ENCODE measurements at regions not wholly inside any gene's neighbourhood (a gene's known extent, or its start where the extent isn't known, plus 50 kb on each side); places are given as distances from the start of the nearest gene placed in this dataset.
"Not testable (repeated sequence)": the region's sequence is repeated elsewhere in the genome, so short reads cannot be mapped to it uniquely, and the experiment has no call there.

DNA sequence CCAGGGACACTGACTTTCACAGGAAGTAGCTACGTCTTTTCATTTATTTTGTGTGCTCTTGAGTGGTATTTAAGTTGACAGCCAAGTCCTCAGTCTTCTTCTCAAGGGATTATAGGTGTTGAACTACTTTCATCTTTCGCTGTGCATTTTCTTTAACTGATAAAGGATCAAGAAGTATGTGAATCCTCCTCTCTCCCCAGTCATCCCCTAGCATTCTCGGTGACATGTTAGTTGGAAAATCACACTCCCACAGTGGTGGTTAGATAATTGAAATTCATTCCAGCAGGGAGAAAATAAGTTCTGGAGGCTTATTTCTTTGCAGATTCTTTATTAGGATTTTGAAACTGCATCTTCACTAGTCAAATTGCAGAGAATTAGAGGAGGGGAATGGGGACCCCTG is 569.4 kb downstream of the MEI4 start:
- no peak for FAIRE-seq
- DNase-seq (ENCODE audit: low read depth) = no peak
- no peaks in the 10 kb centered on the region for H3K27me3 ChIP-seq (ENCODE audit: control insufficient read depth, insufficient read depth, low read length)
- H3K36me3 ChIP-seq (ENCODE audit: control insufficient read depth, insufficient read depth, low read length) = no peaks in the 10 kb centered on the region
- no peak overlapping the region for H3K4me3 ChIP-seq (ENCODE audit: low read depth, low read length)
- TF ChIP-seq, protein P1, sequence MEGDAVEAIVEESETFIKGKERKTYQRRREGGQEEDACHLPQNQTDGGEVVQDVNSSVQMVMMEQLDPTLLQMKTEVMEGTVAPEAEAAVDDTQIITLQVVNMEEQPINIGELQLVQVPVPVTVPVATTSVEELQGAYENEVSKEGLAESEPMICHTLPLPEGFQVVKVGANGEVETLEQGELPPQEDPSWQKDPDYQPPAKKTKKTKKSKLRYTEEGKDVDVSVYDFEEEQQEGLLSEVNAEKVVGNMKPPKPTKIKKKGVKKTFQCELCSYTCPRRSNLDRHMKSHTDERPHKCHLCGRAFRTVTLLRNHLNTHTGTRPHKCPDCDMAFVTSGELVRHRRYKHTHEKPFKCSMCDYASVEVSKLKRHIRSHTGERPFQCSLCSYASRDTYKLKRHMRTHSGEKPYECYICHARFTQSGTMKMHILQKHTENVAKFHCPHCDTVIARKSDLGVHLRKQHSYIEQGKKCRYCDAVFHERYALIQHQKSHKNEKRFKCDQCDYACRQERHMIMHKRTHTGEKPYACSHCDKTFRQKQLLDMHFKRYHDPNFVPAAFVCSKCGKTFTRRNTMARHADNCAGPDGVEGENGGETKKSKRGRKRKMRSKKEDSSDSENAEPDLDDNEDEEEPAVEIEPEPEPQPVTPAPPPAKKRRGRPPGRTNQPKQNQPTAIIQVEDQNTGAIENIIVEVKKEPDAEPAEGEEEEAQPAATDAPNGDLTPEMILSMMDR (IDR thresholded peaks at IDR 0.05; ENCODE audit: insufficient read depth, low read length, severe bottlenecking) = no peak

DNA sequence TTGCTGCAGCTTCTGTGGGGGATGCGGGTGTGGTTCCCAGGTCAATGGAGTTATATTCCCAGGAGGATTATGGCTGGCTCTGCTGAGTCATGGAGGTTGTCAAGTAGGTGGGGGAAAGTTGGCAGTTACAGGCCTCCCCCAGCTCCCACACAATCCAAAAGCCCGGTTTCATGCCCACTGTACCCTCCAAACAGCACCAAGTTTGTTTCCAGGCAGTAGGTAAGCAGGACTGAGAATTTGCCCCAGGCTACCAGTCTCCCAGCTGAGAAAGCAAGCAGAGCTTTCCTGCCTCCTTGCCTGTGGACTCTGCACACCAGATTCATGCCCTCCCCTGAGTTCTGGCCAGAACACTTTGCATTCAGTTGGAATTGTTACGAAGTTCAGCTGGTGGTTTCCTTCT is 578.2 kb downstream of the MEI4 start:
- Histone ChIP-seq H3K27me3 (ENCODE audit: control insufficient read depth, insufficient read depth, low read length) (no peaks in the 10 kb centered on the region), H3K4me3 (ENCODE audit: low read depth, low read length) (no peak overlapping the region), H3K36me3 (ENCODE audit: control insufficient read depth, insufficient read depth, low read length) (no peaks in the 10 kb centered on the region)
- no peak for FAIRE-seq
- TF ChIP-seq, protein P1 (IDR thresholded peaks at IDR 0.05; ENCODE audit: insufficient read depth, low read length, severe bottlenecking) = no peak
- DNase-seq (ENCODE audit: low read depth) = no peak

DNA sequence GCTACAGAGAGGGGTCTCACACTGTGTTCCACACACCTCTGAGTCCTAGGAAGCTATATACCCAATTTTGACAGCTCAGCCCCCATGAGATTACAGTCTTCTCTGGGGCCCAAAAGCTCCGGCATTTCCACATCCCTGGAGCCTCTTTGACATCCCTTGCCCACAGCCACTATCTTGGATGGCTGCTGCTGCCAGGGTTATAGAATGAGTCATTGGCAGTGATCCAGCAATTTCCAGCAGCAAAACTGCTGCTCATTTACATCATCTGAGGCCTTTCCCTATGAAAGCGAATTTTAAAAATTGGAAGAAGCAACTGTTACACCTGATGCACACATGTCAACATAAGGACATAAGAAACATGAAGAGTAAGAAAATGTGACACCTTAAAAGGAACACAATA is 590.7 kb downstream of the MEI4 start:
- no peaks in the 10 kb centered on the region for H3K36me3 ChIP-seq (ENCODE audit: control insufficient read depth, insufficient read depth, low read length)
- H3K27me3 ChIP-seq (ENCODE audit: control insufficient read depth, insufficient read depth, low read length) = no peaks in the 10 kb centered on the region
- no peak overlapping the region for H3K4me3 ChIP-seq (ENCODE audit: low read depth, low read length)
- DNase-seq (ENCODE audit: low read depth) (peak; percentile 62), FAIRE-seq (no peak)
- TF ChIP-seq, protein P1 (IDR thresholded peaks at IDR 0.05; ENCODE audit: insufficient read depth, low read length, severe bottlenecking) = no peak

DNA sequence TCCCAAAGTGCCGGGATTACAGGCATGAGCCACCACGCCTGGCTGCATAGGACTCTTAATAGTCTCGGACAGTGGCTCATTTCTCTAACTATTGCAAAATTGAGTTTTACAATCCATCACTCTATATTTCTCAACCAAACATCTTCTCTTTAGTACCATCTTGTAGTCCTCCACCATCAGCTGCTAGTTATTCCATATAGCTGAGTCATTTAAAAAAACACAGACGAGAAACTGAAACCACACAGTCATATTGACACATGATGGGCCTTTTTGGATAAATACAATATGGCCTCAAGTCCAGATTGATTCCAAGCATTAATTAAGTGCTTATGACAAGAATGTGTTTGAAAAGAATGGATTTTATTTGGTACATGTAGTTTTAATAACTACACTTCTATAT is 599.1 kb downstream of the MEI4 start:
- TF ChIP-seq, protein P1 (IDR thresholded peaks at IDR 0.05; ENCODE audit: insufficient read depth, low read length, severe bottlenecking) = no peak
- no peaks in the 10 kb centered on the region for H3K36me3 ChIP-seq (ENCODE audit: control insufficient read depth, insufficient read depth, low read length)
- DNase-seq (ENCODE audit: low read depth) (no peak), FAIRE-seq (no peak)
- H3K4me3 ChIP-seq (ENCODE audit: low read depth, low read length) = no peak overlapping the region
- H3K27me3 ChIP-seq (ENCODE audit: control insufficient read depth, insufficient read depth, low read length) = no peaks in the 10 kb centered on the region

DNA sequence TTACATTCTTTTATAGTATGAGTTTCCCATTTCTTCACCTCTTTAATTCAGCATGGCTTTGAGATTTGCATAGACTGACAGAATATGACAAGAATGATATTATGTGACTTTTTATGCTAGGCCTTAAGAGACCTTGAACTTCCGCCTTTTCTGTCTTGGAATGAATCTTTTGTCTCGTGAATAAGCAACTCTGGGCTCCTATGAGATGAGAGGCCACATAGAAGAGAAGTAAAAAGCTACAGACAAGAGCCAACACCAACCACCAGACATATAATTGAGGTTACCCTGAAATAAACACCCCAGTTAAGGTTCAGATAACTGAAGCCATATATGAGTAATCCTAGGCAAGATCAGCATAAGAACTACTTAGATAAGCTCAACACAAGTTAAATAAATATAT is 600.8 kb downstream of the MEI4 start:
- H3K4me3 ChIP-seq (ENCODE audit: low read depth, low read length) = no peak overlapping the region
- TF ChIP-seq, protein P1 (IDR thresholded peaks at IDR 0.05; ENCODE audit: insufficient read depth, low read length, severe bottlenecking) = no peak
- DNase-seq (ENCODE audit: low read depth) (no peak), FAIRE-seq (no peak)
- no peaks in the 10 kb centered on the region for H3K27me3 ChIP-seq (ENCODE audit: control insufficient read depth, insufficient read depth, low read length)
- no peaks in the 10 kb centered on the region for H3K36me3 ChIP-seq (ENCODE audit: control insufficient read depth, insufficient read depth, low read length)

DNA sequence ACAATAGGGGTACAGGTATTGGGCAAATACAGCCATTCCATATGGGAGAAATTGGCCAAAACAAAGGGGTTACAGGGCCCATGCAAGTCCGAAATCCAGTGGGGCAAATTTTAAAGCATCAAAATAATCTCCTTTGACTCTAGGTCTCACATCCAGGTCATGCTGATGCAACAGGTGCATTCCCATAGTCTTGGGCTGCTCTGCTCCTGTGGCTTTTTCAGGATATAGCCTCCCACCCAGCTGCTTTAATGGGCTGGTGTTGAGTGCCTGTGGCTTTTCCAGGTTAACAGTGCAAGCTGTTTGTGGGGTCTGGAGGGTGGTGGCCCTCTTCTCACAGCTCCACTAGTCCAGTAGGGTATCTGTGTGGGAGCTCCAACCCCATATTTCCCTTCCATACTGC is 607.1 kb downstream of the MEI4 start:
- no peak for FAIRE-seq

DNA sequence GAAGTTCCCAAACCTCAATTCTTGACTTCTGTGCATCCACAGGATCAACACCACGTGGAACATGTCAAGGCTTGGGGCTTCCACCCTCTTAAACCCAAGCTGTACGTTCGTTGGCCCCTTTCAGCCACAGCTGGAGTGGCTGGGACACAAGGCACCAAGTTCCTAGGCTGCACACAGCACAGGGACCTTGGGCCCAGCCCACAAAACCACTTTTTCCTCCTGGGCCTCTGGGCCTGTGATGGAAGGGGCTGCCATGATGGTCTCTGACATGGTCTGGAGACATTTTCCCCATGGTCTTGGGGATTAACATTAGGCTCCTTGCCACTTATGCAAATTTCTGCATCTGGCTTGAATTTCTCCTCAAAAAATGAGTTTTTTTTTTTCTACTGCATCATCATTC is 606.9 kb upstream of the IRAK1BP1 start:
- not testable (repeated sequence) for DNase-seq (ENCODE audit: low read depth); FAIRE-seq; H3K27me3 ChIP-seq (ENCODE audit: control insufficient read depth, insufficient read depth, low read length); H3K36me3 ChIP-seq (ENCODE audit: control insufficient read depth, insufficient read depth, low read length); H3K4me3 ChIP-seq (ENCODE audit: low read depth, low read length)

More for the DNA sequence above, 607.1 kb downstream of the MEI4 start:
- H3K36me3 ChIP-seq (ENCODE audit: control insufficient read depth, insufficient read depth, low read length) = no peaks in the 10 kb centered on the region
- no peak for DNase-seq (ENCODE audit: low read depth)
- no peaks in the 10 kb centered on the region for H3K27me3 ChIP-seq (ENCODE audit: control insufficient read depth, insufficient read depth, low read length)
- TF ChIP-seq, protein P1 (IDR thresholded peaks at IDR 0.05; ENCODE audit: insufficient read depth, low read length, severe bottlenecking) = no peak
- H3K4me3 ChIP-seq (ENCODE audit: low read depth, low read length) = no peak overlapping the region
